K562 (cell line): ENCODE measurements at regions not wholly inside any gene's neighbourhood (a gene's known extent, or its start where the extent isn't known, plus 50 kb on each side); places are given as distances from the start of the nearest gene placed in this dataset.
"Not testable (repeated sequence)": the region's sequence is repeated elsewhere in the genome, so short reads cannot be mapped to it uniquely, and the experiment has no call there.

Experiments used
- ATAC-seq: fragments of 200-7000 bp; cut with Tn5 transposase; 3 replicates; pipeline ENCODE4 v1.9.1; 2020; ENCODE audit warnings: moderate library complexity
- BruUV-seq: library from RNA; stranded (reverse); fragments of 400-500 nt; replicated peaks from 2 replicates; lab custom pipeline; 2021; lab: Mats Ljungman, UMichigan
- CTCF ChIA-PET: fragments of 300-600 bp; formaldehyde crosslinking; extraction: SDS; loops from one replicate; lab custom pipeline; 2021; ENCODE audit warnings: low intra/inter-chr PET ratio; lab: Yijun Ruan, JAX
- POLR2A ChIA-PET: fragments of 300-600, 350-650 bp; sonication (Branson Sonifier 250); formaldehyde crosslinking; extraction: SDS; loops from one replicate; lab custom pipeline; 2021; ENCODE audit warnings: antibody characterized with exemption, inconsistent platforms; lab: Yijun Ruan, JAX
- DNase-seq, 4 experiments: peaks; one replicate each; pipeline versions ENCODE4 v3.0.0 to v3.0.0-alpha.2; 2011 to 2018; ENCODE audit warnings: low spot score in 3 of 4, mixed read lengths in 3 of 4; ENCODE audit errors: extremely low read depth in 1 of 4
- FAIRE-seq: peaks from 2 replicates; lab custom pipeline; 2011; peaks lifted over from hg19 to GRCh38; lab: Jason Lieb, UNC
- H2AFZ ChIP-seq: 2 replicates; pipeline ENCODE4 v1.6.0; 2011; ENCODE audit warnings: low read depth, low read length, control low read depth, inconsistent platforms
- H3K27ac ChIP-seq: fragments of 200-600 bp; 3 replicates; pipeline ENCODE4 v1.8.0; 2011; ENCODE audit warnings: low read depth, mild to moderate bottlenecking, control low read depth, inconsistent platforms, low read length, moderate library complexity, mixed read lengths; ENCODE audit errors: extremely low read depth
- H3K27me3 ChIP-seq, 2 experiments: fragments of 300-600 bp in 1 of 2; 2 replicates in 1 of 2; 3 replicates in 1 of 2; pipeline versions ENCODE4 v1.6.0 to v1.8.0; 2011; ENCODE audit warnings: inconsistent platforms in 2 of 2, low read length in 2 of 2, mild to moderate bottlenecking in 1 of 2, mixed read lengths in 1 of 2, moderate library complexity in 1 of 2; ENCODE audit not compliant: control insufficient read depth in 2 of 2, insufficient read depth in 2 of 2
- H3K36me3 ChIP-seq: fragments of 300-600 bp; 3 replicates; pipeline ENCODE4 v1.8.0; 2011; ENCODE audit warnings: mild to moderate bottlenecking, low read length, inconsistent platforms; ENCODE audit not compliant: control insufficient read depth, insufficient read depth
- H3K4me1 ChIP-seq, 2 experiments: fragments of 200-600 bp in 1 of 2; replicated peaks in 1 of 2; 2 replicates in 1 of 2; 3 replicates in 1 of 2; pipeline versions ENCODE4 v1.5.1 to v1.8.0; 2011; ENCODE audit warnings: inconsistent platforms in 2 of 2, low read length in 2 of 2, mild to moderate bottlenecking in 1 of 2, mixed read lengths in 1 of 2, moderate library complexity in 1 of 2; ENCODE audit not compliant: control insufficient read depth in 2 of 2, insufficient read depth in 2 of 2
- H3K4me2 ChIP-seq: 2 replicates; pipeline ENCODE4 v1.6.1; 2011; ENCODE audit warnings: low read length, control low read depth, inconsistent platforms, mixed read lengths; ENCODE audit not compliant: insufficient read depth
- H3K4me3 ChIP-seq: fragments of 200-600 bp; sonication (generic), shearing (Covaris generic); 2 replicates; pipeline ENCODE4 v1.5.1; 2016; ENCODE audit warnings: control low read depth, inconsistent platforms
- H3K79me2 ChIP-seq: fragments of 200-600 bp; 3 replicates; pipeline ENCODE4 v1.8.0; 2011; ENCODE audit warnings: low read length, inconsistent platforms; ENCODE audit not compliant: control insufficient read depth, insufficient read depth
- H3K9ac ChIP-seq, 2 experiments: 2 replicates each; pipeline versions ENCODE4 v1.6.0 to v1.6.1; 2011; ENCODE audit warnings: low read depth in 2 of 2, low read length in 2 of 2, control low read depth in 1 of 2, inconsistent platforms in 1 of 2, mild to moderate bottlenecking in 1 of 2, mixed read lengths in 1 of 2; ENCODE audit not compliant: insufficient read depth in 1 of 2
- H3K9me1 ChIP-seq: one replicate; pipeline ENCODE4 v1.6.0; 2011; ENCODE audit warnings: inconsistent platforms, mild to moderate bottlenecking, low read length, moderate library complexity; ENCODE audit not compliant: control insufficient read depth, insufficient read depth
- H3K9me3 ChIP-seq: replicated peaks from 2 replicates; pipeline ENCODE4 v1.5.1; 2011; ENCODE audit warnings: low read depth, low read length, inconsistent platforms; ENCODE audit not compliant: control insufficient read depth, insufficient read depth
- H4K20me1 ChIP-seq: replicated peaks from 2 replicates; pipeline ENCODE4 v1.6.1; 2011; ENCODE audit warnings: low read length, inconsistent platforms, mixed read lengths; ENCODE audit not compliant: control insufficient read depth, insufficient read depth
- FIP1L1 ChIP-seq: fragments of 200-400 bp; formaldehyde crosslinking; IDR thresholded peaks from 2 replicates; pipeline ENCODE4 v1.6.1; 2018; ENCODE audit warnings: mild to moderate bottlenecking, low read depth, low read length; ENCODE audit not compliant: poor library complexity, severe bottlenecking
- FOXP1 ChIP-seq: sonication (generic); formaldehyde crosslinking; IDR thresholded peaks from 2 replicates; pipeline ENCODE4 v1.8.0; 2022; ENCODE audit warnings: mild to moderate bottlenecking, missing genetic modification reagents
- MCM2 ChIP-seq: fragments of 450-650 bp; IDR thresholded peaks from 2 replicates; pipeline ENCODE4 v1.6.1; 2017; ENCODE audit warnings: low read depth, mild to moderate bottlenecking
- MTA1 ChIP-seq: fragments of 450-650 bp; IDR thresholded peaks from 2 replicates; pipeline ENCODE4 v1.6.1; 2017; ENCODE audit warnings: borderline replicate concordance
- POLR2B ChIP-seq: fragments of 450-650 bp; IDR thresholded peaks from 2 replicates; pipeline ENCODE4 v1.6.1; 2018; ENCODE audit warnings: low read depth; ENCODE audit not compliant: partially characterized antibody
- POLR2H ChIP-seq: IDR thresholded peaks from 2 replicates; pipeline ENCODE4 v1.6.1; 2016; ENCODE audit warnings: missing genetic modification characterization, low read depth, mild to moderate bottlenecking, control low read depth, missing compliant biosample characterization, moderate library complexity
- SAP30 ChIP-seq: fragments of 200-600 bp; sonication (generic); IDR thresholded peaks from 2 replicates; pipeline ENCODE4 v1.6.1; 2012; ENCODE audit warnings: borderline replicate concordance, low read depth, mild to moderate bottlenecking, moderate library complexity, low read length, control low read depth, inconsistent platforms; ENCODE audit not compliant: insufficient read depth, poor library complexity, severe bottlenecking
- SP1 ChIP-seq: sonication (generic); formaldehyde crosslinking; IDR thresholded peaks from 2 replicates; pipeline ENCODE4 v1.8.1; 2022; ENCODE audit warnings: mild to moderate bottlenecking, missing genetic modification reagents
- SREBF2 ChIP-seq: sonication (generic); formaldehyde crosslinking; IDR thresholded peaks from 2 replicates; pipeline ENCODE4 v1.4.0; 2020; ENCODE audit warnings: mild to moderate bottlenecking, missing genetic modification reagents
- STAT5B ChIP-seq: fragments of 250-450 bp; sonication (Bioruptor Pico); IDR thresholded peaks from 2 replicates; pipeline ENCODE4 v1.8.0; 2021; ENCODE audit warnings: mild to moderate bottlenecking, inconsistent platforms
- ZNF239 ChIP-seq: fragments of 250-450 bp; sonication (Bioruptor Pico); IDR thresholded peaks from 2 replicates; pipeline ENCODE4 v1.4.0; 2020; ENCODE audit warnings: mild to moderate bottlenecking
- ZNF280B ChIP-seq: fragments of 250-450 bp; sonication (Bioruptor Pico); IDR thresholded peaks from 2 replicates; pipeline ENCODE4 v1.5.1; 2021; ENCODE audit warnings: mild to moderate bottlenecking
- ZNF444 ChIP-seq: fragments of 250-450 bp; sonication (Bioruptor Pico); IDR thresholded peaks from 2 replicates; pipeline ENCODE4 v1.4.0; 2020; ENCODE audit warnings: mild to moderate bottlenecking, moderate library complexity
- ZNF644 ChIP-seq: fragments of 200-800 bp; sonication (Bioruptor generic); IDR thresholded peaks from 2 replicates; pipeline ENCODE4 v1.6.1; 2016; ENCODE audit warnings: low read depth, missing genetic modification characterization, missing compliant biosample characterization
- ZNF764 ChIP-seq: fragments of 250-450 bp; sonication (Bioruptor Pico); IDR thresholded peaks from 2 replicates; pipeline ENCODE4 v1.4.0; 2020; ENCODE audit warnings: low read depth, mild to moderate bottlenecking, moderate library complexity
- ZZZ3 ChIP-seq: fragments of 450-650 bp; IDR thresholded peaks from 2 replicates; pipeline ENCODE4 v1.6.1; 2016; ENCODE audit warnings: antibody characterized with exemption, mild to moderate bottlenecking, moderate library complexity
- WGBS: fragments of 100-300 bp; shearing (Covaris generic); methylation state at CpG from one replicate; pipeline ENCODE4 v1.1.6; 2016; ENCODE audit warnings: low coverage, mixed read lengths; ENCODE audit not compliant: insufficient coverage; ENCODE audit errors: missing lambda C conversion rate; 5-methylcytosine and 5-hydroxymethylcytosine counted together
- in situ Hi-C: fragments of 300-500 bp; cut with MboI; formaldehyde crosslinking; loops from 4 replicates; pipeline ENCODE4 v1.15.0; 2018; ENCODE audit warnings: inconsistent platforms, mixed read lengths
- intact Hi-C: fragments of 100-400 bp; cut with micrococcal nuclease; formaldehyde crosslinking; loops from 2 replicates; pipeline ENCODE4 v1.14.2; 2022

- POLR2A ChIA-PET, CTCF ChIA-PET, H3K79me2 ChIP-seq, intact Hi-C loops, H2AFZ ChIP-seq, ATAC-seq, H3K4me1 ChIP-seq, in situ Hi-C loops, H3K36me3 ChIP-seq, FAIRE-seq, H3K9ac ChIP-seq, H3K4me2 ChIP-seq, H3K9me1 ChIP-seq, DNase-seq, H3K27ac ChIP-seq, BruUV-seq, H3K9me3 ChIP-seq, H4K20me1 ChIP-seq, H3K4me3 ChIP-seq, H3K27me3 ChIP-seq: not testable (repeated sequence)
- 0% methylated on average over 6 of the region's 9 CpGs for WGBS
These were observed 119.9 kb downstream of the OR13H1 start for GRCh38 chrX:131663726-131664125.

GRCh38 chrX:131671735-131672134 lies 127.9 kb downstream of the OR13H1 start:
- CTCF ChIA-PET, result no interaction called here

More at GRCh38 chrX:131671735-131672134, 127.9 kb downstream of the OR13H1 start:
- TF ChIP-seq ZNF644 (tag), result no peak
- TF ChIP-seq SAP30, result no peak
- TF ChIP-seq MCM2, result no peak
- no peak for TF ChIP-seq POLR2B
- no peak for TF ChIP-seq POLR2H
- no peak for TF ChIP-seq SREBF2 (CRISPR knock-in tag)
- TF ChIP-seq ZZZ3, result no peak
- no peak for TF ChIP-seq STAT5B (CRISPR knock-in tag)
- TF ChIP-seq ZNF764 (CRISPR knock-in tag), result no peak
- TF ChIP-seq ZNF444 (CRISPR knock-in tag), result no peak
- TF ChIP-seq ZNF280B (CRISPR knock-in tag), result no peak
- TF ChIP-seq MTA1, result no peak
- no peak for TF ChIP-seq ZNF239 (CRISPR knock-in tag)
- no peak for TF ChIP-seq FOXP1 (CRISPR knock-in tag)
- TF ChIP-seq FIP1L1, result no peak
- TF ChIP-seq SP1 (CRISPR knock-in tag), result no peak
- POLR2A ChIA-PET, result interaction anchor here (0.6 kb wide), 1 partner anchor 404 kb away, joined by 3 read pairs; no protein-coding TSS in a partner anchor
- Histone ChIP-seq H4K20me1 (no peaks in the 10 kb centered on the region), H3K27ac (no peak overlapping the region), H3K9me1 (no peaks in the 10 kb centered on the region), H3K4me3 (no peak overlapping the region), H2AFZ (no peak overlapping the region), H3K27me3 (peaks cover 0 to 6% of the 10 kb centered on the region in 2 experiments; a peak in 1 of 5 replicates), H3K9ac (no peak overlapping the region), H3K4me2 (no peak overlapping the region), H3K4me1 (no peaks in the 10 kb centered on the region), H3K36me3 (no peaks in the 10 kb centered on the region), H3K79me2 (no peaks in the 10 kb centered on the region), H3K9me3 (no peaks in the 10 kb centered on the region)
- intact Hi-C loops, result loop anchor here (10.0 kb wide), 1 partner anchor 1477 kb away; no protein-coding TSS in a partner anchor
- no peak for DNase-seq
- BruUV-seq, result no TSS peak
- 0% methylated on average over 2 of the region's 2 CpGs for WGBS
- FAIRE-seq, result no peak
- in situ Hi-C loops, result loop anchor here (10.0 kb wide), 1 partner anchor 697 kb away; no protein-coding TSS in a partner anchor
- ATAC-seq, result no peak
